MM.1S (cell line): ENCODE measurements at regions not wholly inside any gene's neighbourhood (a gene's known extent, or its start where the extent isn't known, plus 50 kb on each side); places are given as distances from the start of the nearest gene placed in this dataset.
"Not testable (repeated sequence)": the region's sequence is repeated elsewhere in the genome, so short reads cannot be mapped to it uniquely, and the experiment has no call there.

Experiments
- DNase-seq: peaks from one replicate; pipeline ENCODE4 v3.0.0-alpha.2; 2015
- H2AFZ ChIP-seq: fragments of 300-600 bp; sonication (generic); 2 replicates; pipeline ENCODE4 v1.6.0; 2016; ENCODE audit warnings: antibody characterized with exemption, low read length
- H3F3A ChIP-seq: fragments of 300-600 bp; sonication (generic); 2 replicates; pipeline ENCODE4 v1.6.1; 2016; ENCODE audit warnings: mild to moderate bottlenecking, antibody characterized with exemption, low read length, moderate library complexity, mixed read lengths; ENCODE audit not compliant: insufficient read depth
- H3K27ac ChIP-seq: fragments of 300-600 bp; sonication (generic); 2 replicates; pipeline ENCODE4 v1.5.1; 2016; ENCODE audit warnings: mild to moderate bottlenecking, low read length
- H3K27me3 ChIP-seq: fragments of 300-600 bp; sonication (generic); replicated peaks from 2 replicates; pipeline ENCODE4 v1.6.0; 2016; ENCODE audit warnings: low read length; ENCODE audit not compliant: insufficient read depth
- H3K36me3 ChIP-seq: fragments of 300-600 bp; sonication (generic); replicated peaks from 2 replicates; pipeline ENCODE4 v1.6.1; 2016; ENCODE audit warnings: mild to moderate bottlenecking, low read length, mixed read lengths; ENCODE audit not compliant: insufficient read depth
- H3K4me1 ChIP-seq: fragments of 300-600 bp; sonication (generic); 2 replicates; pipeline ENCODE4 v1.6.1; 2016; ENCODE audit warnings: low read length, mixed read lengths
- H3K4me2 ChIP-seq: fragments of 300-600 bp; sonication (generic); 2 replicates; pipeline ENCODE4 v1.6.0; 2016; ENCODE audit warnings: low read depth, low read length
- H3K4me3 ChIP-seq: fragments of 300-600 bp; sonication (generic); 2 replicates; pipeline ENCODE4 v1.5.1; 2016; ENCODE audit warnings: low read length, mixed read lengths
- H3K79me2 ChIP-seq: fragments of 300-600 bp; sonication (generic); 2 replicates; pipeline ENCODE4 v1.6.1; 2016; ENCODE audit warnings: mixed run types, low read length, mixed read lengths
- H3K9ac ChIP-seq: fragments of 300-600 bp; sonication (generic); 2 replicates; pipeline ENCODE4 v1.6.1; 2016; ENCODE audit warnings: low read length, mixed read lengths
- H3K9me2 ChIP-seq: fragments of 300-600 bp; sonication (generic); replicated peaks from 2 replicates; pipeline ENCODE4 v1.6.1; 2016; ENCODE audit warnings: mild to moderate bottlenecking, low read length, mixed read lengths; ENCODE audit not compliant: insufficient read depth
- H3K9me3 ChIP-seq: fragments of 300-600 bp; sonication (generic); replicated peaks from 2 replicates; pipeline ENCODE4 v1.6.1; 2016; ENCODE audit warnings: mild to moderate bottlenecking, low read length, mixed read lengths; ENCODE audit not compliant: insufficient read depth
- H4K20me1 ChIP-seq: fragments of 300-600 bp; sonication (generic); 2 replicates; pipeline ENCODE4 v1.6.1; 2016; ENCODE audit warnings: mild to moderate bottlenecking, low read length, moderate library complexity, mixed read lengths; ENCODE audit not compliant: insufficient read depth
- CTCF ChIP-seq: fragments of 300-600 bp; sonication (generic); IDR thresholded peaks from 2 replicates; pipeline ENCODE4 v1.5.1; 2016; ENCODE audit warnings: antibody characterized with exemption, low read length, mixed read lengths
- EZH2 ChIP-seq: fragments of 300-600 bp; sonication (generic); optimal IDR thresholded peaks from 2 replicates; pipeline ENCODE3; 2017; ENCODE audit warnings: low read depth, mild to moderate bottlenecking, antibody characterized with exemption, low read length, mixed read lengths
- EZH2phosphoT487 ChIP-seq: fragments of 300-600 bp; sonication (generic); IDR thresholded peaks from 2 replicates; pipeline ENCODE4 v1.6.1; 2018; ENCODE audit warnings: antibody characterized with exemption, low read length

DNA sequence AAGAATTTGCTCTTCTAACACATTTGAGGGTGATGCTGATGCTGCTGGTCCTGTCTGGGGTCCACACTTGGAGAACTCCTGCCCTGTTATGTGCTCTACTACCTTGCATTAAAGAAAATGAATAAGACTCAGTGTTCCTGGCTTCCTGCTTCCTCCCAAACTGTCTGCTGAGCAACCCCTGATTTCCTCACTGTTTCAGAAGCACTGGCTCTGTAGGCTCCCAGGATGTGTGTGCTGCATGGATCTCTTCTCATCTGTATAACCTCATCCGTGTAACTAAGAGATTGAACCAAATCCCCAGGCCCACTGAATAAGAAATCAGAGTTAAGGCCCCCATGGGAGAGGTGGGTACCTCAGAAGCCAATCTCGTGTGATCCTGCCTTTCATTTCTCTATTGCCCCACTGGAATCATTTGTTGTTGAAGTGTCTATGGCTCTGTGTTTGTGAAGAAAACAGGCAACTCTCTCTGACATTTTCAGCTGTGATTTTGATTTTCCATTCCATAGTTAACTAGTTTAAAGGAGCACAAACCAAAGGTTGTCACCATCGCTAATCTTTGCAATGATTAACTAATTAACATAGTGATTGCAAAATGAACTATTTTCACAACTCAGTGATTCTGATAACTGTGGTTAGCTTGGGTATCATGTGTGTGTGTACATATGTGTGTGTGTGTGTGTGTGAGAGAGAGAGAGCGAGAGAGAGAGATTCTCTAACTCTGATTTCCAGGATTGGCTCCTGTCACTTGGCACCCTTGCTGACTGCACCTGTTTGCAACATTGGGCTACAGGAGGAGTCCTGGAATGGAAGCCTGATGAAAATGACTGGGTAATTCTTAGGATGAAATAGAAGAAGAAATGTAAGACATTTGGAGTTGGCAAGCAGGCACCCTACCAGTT is 196.2 kb downstream of the SLC38A4 start:
- DNase-seq, result no peak
- H3K9me3 ChIP-seq, result no peaks in the 10 kb centered on the region
- no peak for TF ChIP-seq EZH2
- TF ChIP-seq CTCF, result no peak
- no peak for TF ChIP-seq EZH2phosphoT487
- H2AFZ ChIP-seq, result no peak overlapping the region
- H3K27ac ChIP-seq, result no peak overlapping the region
- H3K79me2 ChIP-seq, result no peaks in the 10 kb centered on the region
- H3K9ac ChIP-seq, result no peak overlapping the region
- no peaks in the 10 kb centered on the region for H3K27me3 ChIP-seq
- H3K4me3 ChIP-seq, result no peak overlapping the region
- no peaks in the 10 kb centered on the region for H3K9me2 ChIP-seq
- no peak overlapping the region for H3K4me2 ChIP-seq
- H3F3A ChIP-seq, result no peaks in the 10 kb centered on the region
- H4K20me1 ChIP-seq, result no peaks in the 10 kb centered on the region
- H3K4me1 ChIP-seq, result no peaks in the 10 kb centered on the region
- no peaks in the 10 kb centered on the region for H3K36me3 ChIP-seq

GRCh38 chr12:46628176-46628575 is 197.6 kb downstream of the SLC38A4 start:
- Histone ChIP-seq H3K4me2 (no peak overlapping the region), H3K9me3 (no peaks in the 10 kb centered on the region), H3F3A (no peaks in the 10 kb centered on the region), H3K36me3 (no peaks in the 10 kb centered on the region), H3K27me3 (no peaks in the 10 kb centered on the region), H3K9ac (no peak overlapping the region), H3K79me2 (no peaks in the 10 kb centered on the region), H3K27ac (no peak overlapping the region), H4K20me1 (no peaks in the 10 kb centered on the region), H3K4me3 (no peak overlapping the region), H2AFZ (no peak overlapping the region), H3K4me1 (no peaks in the 10 kb centered on the region), H3K9me2 (no peaks in the 10 kb centered on the region)
- no peak for DNase-seq
- TF ChIP-seq CTCF (no peak), EZH2phosphoT487 (no peak), EZH2 (no peak)

GRCh38 chr12:46627686-46628085 is 198.1 kb downstream of the SLC38A4 start:
- no peaks in the 10 kb centered on the region for H3K79me2 ChIP-seq
- no peaks in the 10 kb centered on the region for H3K4me1 ChIP-seq
- no peak overlapping the region for H3K4me3 ChIP-seq
- no peaks in the 10 kb centered on the region for H3K9me3 ChIP-seq
- no peak for DNase-seq
- no peaks in the 10 kb centered on the region for H3K27me3 ChIP-seq
- TF ChIP-seq EZH2 (no peak), CTCF (no peak), EZH2phosphoT487 (no peak)
- no peak overlapping the region for H3K4me2 ChIP-seq
- H3F3A ChIP-seq, result no peaks in the 10 kb centered on the region
- no peaks in the 10 kb centered on the region for H4K20me1 ChIP-seq
- no peaks in the 10 kb centered on the region for H3K9me2 ChIP-seq
- H3K27ac ChIP-seq, result no peak overlapping the region
- no peaks in the 10 kb centered on the region for H3K36me3 ChIP-seq
- no peak overlapping the region for H3K9ac ChIP-seq
- H2AFZ ChIP-seq, result no peak overlapping the region

DNA sequence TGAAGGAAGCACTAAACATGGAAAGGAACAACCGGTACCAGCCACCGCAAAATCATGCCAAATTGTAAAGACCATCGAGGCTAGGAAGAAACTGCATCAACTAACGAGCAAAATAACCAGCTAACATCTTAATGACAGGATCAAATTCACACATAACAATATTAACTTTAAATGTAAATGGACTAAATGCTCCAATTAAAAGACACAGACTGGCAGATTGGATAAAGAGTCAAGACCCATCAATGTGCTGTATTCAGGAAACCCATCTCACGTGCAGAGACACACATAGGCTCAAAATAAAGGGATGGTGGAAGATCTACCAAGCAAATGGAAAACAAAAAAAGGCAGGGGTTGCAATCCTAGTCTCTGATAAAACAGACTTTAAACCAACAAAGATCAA is 206.3 kb downstream of the SLC38A4 start:
- DNase-seq, H3K79me2 ChIP-seq, H3K9ac ChIP-seq, H3K4me2 ChIP-seq, H3K9me3 ChIP-seq, H3F3A ChIP-seq, H4K20me1 ChIP-seq, H2AFZ ChIP-seq, H3K27me3 ChIP-seq, H3K9me2 ChIP-seq, H3K4me3 ChIP-seq, H3K36me3 ChIP-seq, H3K27ac ChIP-seq, H3K4me1 ChIP-seq: not testable (repeated sequence)

DNA sequence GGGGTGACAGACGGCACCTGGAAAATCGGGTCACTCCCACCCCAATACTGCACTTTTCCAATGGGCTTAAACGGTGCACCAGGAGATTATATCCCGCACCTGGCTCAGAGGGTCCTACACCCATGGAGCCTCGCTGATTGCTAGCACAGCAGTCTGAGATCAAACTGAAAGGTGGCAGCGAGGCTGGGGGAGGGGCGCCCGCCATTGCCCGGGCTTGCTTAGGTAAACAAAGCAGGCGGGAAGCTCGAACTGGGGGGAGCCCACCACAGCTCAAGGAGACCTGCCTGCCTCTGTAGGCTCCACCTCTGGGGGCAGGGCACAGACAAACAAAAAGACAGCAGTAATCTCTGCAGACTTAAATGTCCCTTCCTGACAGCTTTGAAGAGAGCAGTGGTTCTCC is 208.1 kb downstream of the SLC38A4 start:
- not testable (repeated sequence) for H3K9ac ChIP-seq, DNase-seq, H3F3A ChIP-seq, H3K79me2 ChIP-seq, H3K4me3 ChIP-seq, H3K9me2 ChIP-seq, H2AFZ ChIP-seq, H3K27ac ChIP-seq, H3K4me1 ChIP-seq, H3K36me3 ChIP-seq, H3K9me3 ChIP-seq, H3K4me2 ChIP-seq, H3K27me3 ChIP-seq, H4K20me1 ChIP-seq
